K562 (cell line): ENCODE measurements at regions not wholly inside any gene's neighbourhood (a gene's known extent, or its start where the extent isn't known, plus 50 kb on each side); places are given as distances from the start of the nearest gene placed in this dataset.
A peak's percentile ranks its signal among the peaks of the same experiment; 100 is the strongest.

Experiments used
- ASH1L ChIP-seq: fragments of 450-650 bp; IDR thresholded peaks from 2 replicates; pipeline ENCODE4 v1.6.1; 2018; ENCODE audit warnings: borderline replicate concordance, mild to moderate bottlenecking, low read depth; ENCODE audit not compliant: partially characterized antibody
- ETV6 ChIP-seq, 3 experiments: fragments of 150-350 bp in 1 of 3; sonication (generic) in 1 of 3; formaldehyde crosslinking in 1 of 3; IDR thresholded peaks; 2 replicates each; pipeline versions ENCODE4 v1.6.1 to v1.8.0; 2014 to 2022; ENCODE audit warnings: borderline replicate concordance in 2 of 3, low read depth in 2 of 3, antibody characterized with exemption in 1 of 3, low read length in 1 of 3, mild to moderate bottlenecking in 1 of 3, missing genetic modification reagents in 1 of 3
- FOS ChIP-seq: IDR thresholded peaks from 3 replicates; pipeline ENCODE4 v1.6.1; 2011; ENCODE audit not compliant: insufficient read length; ENCODE audit errors: extremely low read depth
- FOXJ3 ChIP-seq: sonication (generic); formaldehyde crosslinking; IDR thresholded peaks from 2 replicates; pipeline ENCODE4 v1.4.0; 2020; ENCODE audit warnings: mild to moderate bottlenecking, missing genetic modification reagents
- RCOR1 ChIP-seq, 2 experiments: IDR thresholded peaks; 2 replicates each; pipeline ENCODE4 v1.6.1; 2012; ENCODE audit warnings: low read depth in 2 of 2, low read length in 2 of 2, borderline replicate concordance in 1 of 2, improper control_type of control experiment in 1 of 2
- SP1 ChIP-seq: sonication (generic); formaldehyde crosslinking; IDR thresholded peaks from 2 replicates; pipeline ENCODE4 v1.8.1; 2022; ENCODE audit warnings: mild to moderate bottlenecking, missing genetic modification reagents
- TRIM25 ChIP-seq: fragments of 450-650 bp; IDR thresholded peaks from 2 replicates; pipeline ENCODE4 v1.7.0; 2016; ENCODE audit warnings: borderline replicate concordance
- XRCC4 ChIP-seq: IDR thresholded peaks from one replicate; pipeline ENCODE4 v1.6.1; 2011; ENCODE audit not compliant: insufficient read depth, insufficient read length; ENCODE audit errors: extremely low read depth
- ZNF639 ChIP-seq, 2 experiments: fragments of 200-800 bp in 1 of 2; sonication (Bioruptor generic) in 1 of 2; sonication (generic) in 1 of 2; formaldehyde crosslinking in 1 of 2; IDR thresholded peaks in 1 of 2; conservative IDR thresholded peaks in 1 of 2; 2 replicates each; pipeline versions ENCODE4 v1.5.0 to v1.6.1; 2016 to 2020; ENCODE audit warnings: missing compliant biosample characterization in 1 of 2, missing genetic modification characterization in 1 of 2, missing genetic modification reagents in 1 of 2
- TF ChIP-seq, protein P1 (sequence below): sonication (generic); formaldehyde crosslinking; IDR thresholded peaks from 2 replicates; pipeline ENCODE4 v1.8.0; 2023; ENCODE audit warnings: missing genetic modification reagents, mild to moderate bottlenecking, borderline replicate concordance
- TF ChIP-seq, protein P2 (sequence below): fragments of 250-450 bp; sonication (Bioruptor Pico); IDR thresholded peaks from 2 replicates; pipeline ENCODE4 v1.9.0; 2021; ENCODE audit warnings: mild to moderate bottlenecking
- TF ChIP-seq, protein P3 (sequence below), 2 experiments: IDR thresholded peaks in 1 of 2; conservative IDR thresholded peaks in 1 of 2; 2 replicates each; pipeline ENCODE4 v1.6.1; 2016; ENCODE audit warnings: low read depth in 2 of 2, mild to moderate bottlenecking in 1 of 2, missing compliant biosample characterization in 1 of 2, missing genetic modification characterization in 1 of 2, moderate library complexity in 1 of 2

DNA sequence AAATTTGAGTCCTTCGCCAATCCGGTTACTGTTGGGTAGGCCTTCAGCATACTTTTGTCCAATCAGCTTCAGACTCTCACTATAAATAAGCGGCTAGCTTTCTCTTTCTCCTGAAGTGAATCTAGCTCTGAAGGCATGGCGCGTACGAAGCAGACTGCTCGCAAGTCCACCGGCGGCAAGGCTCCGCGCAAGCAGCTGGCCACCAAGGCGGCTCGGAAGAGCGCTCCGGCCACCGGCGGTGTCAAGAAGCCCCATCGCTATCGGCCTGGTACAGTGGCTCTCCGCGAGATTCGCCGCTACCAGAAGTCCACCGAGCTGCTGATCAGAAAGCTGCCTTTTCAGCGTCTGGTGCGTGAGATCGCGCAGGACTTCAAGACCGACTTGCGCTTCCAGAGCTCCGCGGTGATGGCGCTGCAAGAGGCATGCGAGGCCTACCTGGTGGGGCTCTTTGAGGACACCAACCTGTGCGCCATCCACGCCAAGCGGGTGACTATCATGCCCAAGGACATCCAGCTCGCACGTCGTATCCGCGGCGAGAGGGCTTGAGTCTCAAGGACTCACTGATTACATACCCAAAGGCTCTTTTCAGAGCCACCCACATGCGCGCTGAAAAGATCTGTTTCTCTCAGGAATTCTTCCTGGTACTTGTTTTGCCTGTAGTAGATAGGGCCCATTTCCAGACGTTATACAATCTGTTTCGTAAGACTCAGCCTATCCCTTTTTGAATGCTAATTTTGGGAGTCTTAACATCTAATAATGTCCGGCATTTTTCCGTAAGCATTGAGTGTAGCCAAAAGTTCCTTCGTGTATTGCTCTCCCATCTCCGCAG lies 102.0 kb downstream of the OR2B2 start (continued):
- peak in 1 of 2 experiments; percentile 77; a peak in 3 of 4 replicates for TF ChIP-seq RCOR1 (IDR thresholded peaks at IDR 0.05; ENCODE audit: borderline replicate concordance in 1 of 2, low read depth in 2 of 2, low read length in 2 of 2)
- no peak; the same call in 1 of the 2 replicates for TF ChIP-seq FOXJ3
- TF ChIP-seq, protein P1, sequence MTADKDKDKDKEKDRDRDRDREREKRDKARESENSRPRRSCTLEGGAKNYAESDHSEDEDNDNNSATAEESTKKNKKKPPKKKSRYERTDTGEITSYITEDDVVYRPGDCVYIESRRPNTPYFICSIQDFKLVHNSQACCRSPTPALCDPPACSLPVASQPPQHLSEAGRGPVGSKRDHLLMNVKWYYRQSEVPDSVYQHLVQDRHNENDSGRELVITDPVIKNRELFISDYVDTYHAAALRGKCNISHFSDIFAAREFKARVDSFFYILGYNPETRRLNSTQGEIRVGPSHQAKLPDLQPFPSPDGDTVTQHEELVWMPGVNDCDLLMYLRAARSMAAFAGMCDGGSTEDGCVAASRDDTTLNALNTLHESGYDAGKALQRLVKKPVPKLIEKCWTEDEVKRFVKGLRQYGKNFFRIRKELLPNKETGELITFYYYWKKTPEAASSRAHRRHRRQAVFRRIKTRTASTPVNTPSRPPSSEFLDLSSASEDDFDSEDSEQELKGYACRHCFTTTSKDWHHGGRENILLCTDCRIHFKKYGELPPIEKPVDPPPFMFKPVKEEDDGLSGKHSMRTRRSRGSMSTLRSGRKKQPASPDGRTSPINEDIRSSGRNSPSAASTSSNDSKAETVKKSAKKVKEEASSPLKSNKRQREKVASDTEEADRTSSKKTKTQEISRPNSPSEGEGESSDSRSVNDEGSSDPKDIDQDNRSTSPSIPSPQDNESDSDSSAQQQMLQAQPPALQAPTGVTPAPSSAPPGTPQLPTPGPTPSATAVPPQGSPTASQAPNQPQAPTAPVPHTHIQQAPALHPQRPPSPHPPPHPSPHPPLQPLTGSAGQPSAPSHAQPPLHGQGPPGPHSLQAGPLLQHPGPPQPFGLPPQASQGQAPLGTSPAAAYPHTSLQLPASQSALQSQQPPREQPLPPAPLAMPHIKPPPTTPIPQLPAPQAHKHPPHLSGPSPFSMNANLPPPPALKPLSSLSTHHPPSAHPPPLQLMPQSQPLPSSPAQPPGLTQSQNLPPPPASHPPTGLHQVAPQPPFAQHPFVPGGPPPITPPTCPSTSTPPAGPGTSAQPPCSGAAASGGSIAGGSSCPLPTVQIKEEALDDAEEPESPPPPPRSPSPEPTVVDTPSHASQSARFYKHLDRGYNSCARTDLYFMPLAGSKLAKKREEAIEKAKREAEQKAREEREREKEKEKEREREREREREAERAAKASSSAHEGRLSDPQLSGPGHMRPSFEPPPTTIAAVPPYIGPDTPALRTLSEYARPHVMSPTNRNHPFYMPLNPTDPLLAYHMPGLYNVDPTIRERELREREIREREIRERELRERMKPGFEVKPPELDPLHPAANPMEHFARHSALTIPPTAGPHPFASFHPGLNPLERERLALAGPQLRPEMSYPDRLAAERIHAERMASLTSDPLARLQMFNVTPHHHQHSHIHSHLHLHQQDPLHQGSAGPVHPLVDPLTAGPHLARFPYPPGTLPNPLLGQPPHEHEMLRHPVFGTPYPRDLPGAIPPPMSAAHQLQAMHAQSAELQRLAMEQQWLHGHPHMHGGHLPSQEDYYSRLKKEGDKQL (CRISPR knock-in tag), result peak; percentile 96
- no peak for TF ChIP-seq ASH1L
- TF ChIP-seq SP1 (CRISPR knock-in tag), result peak; percentile 92
- TF ChIP-seq FOS, result peak; percentile 77
- TF ChIP-seq ETV6 (IDR thresholded peaks at IDR 0.05; ENCODE audit: borderline replicate concordance in 1 of 2, low read depth in 2 of 2, low read length in 1 of 2), result no peak
- TF ChIP-seq ETV6 (CRISPR knock-in tag; IDR thresholded peaks at IDR 0.05; ENCODE audit: borderline replicate concordance), result no peak; the same call in 1 of the 2 replicates
- TF ChIP-seq ZNF639 (CRISPR knock-in tag; conservative IDR thresholded peaks at IDR 0.05 in 1 of 2, IDR thresholded peaks at IDR 0.05 in 1 of 2), result no peak
- TF ChIP-seq TRIM25, result no peak
- TF ChIP-seq, protein P2, sequence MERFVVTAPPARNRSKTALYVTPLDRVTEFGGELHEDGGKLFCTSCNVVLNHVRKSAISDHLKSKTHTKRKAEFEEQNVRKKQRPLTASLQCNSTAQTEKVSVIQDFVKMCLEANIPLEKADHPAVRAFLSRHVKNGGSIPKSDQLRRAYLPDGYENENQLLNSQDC (CRISPR knock-in tag), result peak; percentile 95
- TF ChIP-seq, protein P3, sequence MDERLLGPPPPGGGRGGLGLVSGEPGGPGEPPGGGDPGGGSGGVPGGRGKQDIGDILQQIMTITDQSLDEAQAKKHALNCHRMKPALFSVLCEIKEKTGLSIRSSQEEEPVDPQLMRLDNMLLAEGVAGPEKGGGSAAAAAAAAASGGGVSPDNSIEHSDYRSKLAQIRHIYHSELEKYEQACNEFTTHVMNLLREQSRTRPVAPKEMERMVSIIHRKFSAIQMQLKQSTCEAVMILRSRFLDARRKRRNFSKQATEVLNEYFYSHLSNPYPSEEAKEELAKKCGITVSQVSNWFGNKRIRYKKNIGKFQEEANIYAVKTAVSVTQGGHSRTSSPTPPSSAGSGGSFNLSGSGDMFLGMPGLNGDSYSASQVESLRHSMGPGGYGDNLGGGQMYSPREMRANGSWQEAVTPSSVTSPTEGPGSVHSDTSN (CRISPR knock-in tag; IDR thresholded peaks at IDR 0.05; ENCODE audit: low read depth), result no peak
- TF ChIP-seq, protein P3 (tag; conservative IDR thresholded peaks at IDR 0.05; ENCODE audit: low read depth), result 0 out of 2 replicates have a peak, but pooled peaks have one; percentile 32
- TF ChIP-seq XRCC4, result no peak
